ENCODE measurements at regions not wholly inside any gene's neighbourhood (a gene's known extent, or its start where the extent isn't known, plus 50 kb on each side); places are given as distances from the start of the nearest gene placed in this dataset.

- H3K4me3 ChIP-seq (ENCODE audit: low read depth, low read length) = no peak overlapping the region
- no peak for TF ChIP-seq CTCF (IDR thresholded peaks at IDR 0.05; ENCODE audit: borderline replicate concordance, insufficient read depth, low read depth, low read length)
These were observed 291.1 kb upstream of the CDH7 start for GRCh38 chr18:65459741-65460140.

- no peak overlapping the region for H3K4me3 ChIP-seq (ENCODE audit: low read depth, low read length)
- TF ChIP-seq CTCF (IDR thresholded peaks at IDR 0.05; ENCODE audit: borderline replicate concordance, insufficient read depth, low read depth, low read length) = no peak
These were observed 291.9 kb upstream of the CDH7 start for GRCh38 chr18:65458871-65459270.

GRCh38 chr18:65439188-65439587 is 311.6 kb upstream of the CDH7 start:
- H3K4me3 ChIP-seq (ENCODE audit: low read depth, low read length) = no peak overlapping the region
- TF ChIP-seq CTCF (IDR thresholded peaks at IDR 0.05; ENCODE audit: borderline replicate concordance, insufficient read depth, low read depth, low read length) = no peak

- peak; percentile 9; the same call in 1 of the 2 replicates for TF ChIP-seq CTCF (IDR thresholded peaks at IDR 0.05; ENCODE audit: borderline replicate concordance, insufficient read depth, low read depth, low read length)
- no peak overlapping the region for H3K4me3 ChIP-seq (ENCODE audit: low read depth, low read length)
These were observed 314.4 kb upstream of the CDH7 start for GRCh38 chr18:65436430-65436829.

GRCh38 chr18:65435534-65435933 is 315.3 kb upstream of the CDH7 start:
- H3K4me3 ChIP-seq (ENCODE audit: low read depth, low read length) = no peak overlapping the region
- no peak for TF ChIP-seq CTCF (IDR thresholded peaks at IDR 0.05; ENCODE audit: borderline replicate concordance, insufficient read depth, low read depth, low read length)

- H3K4me3 ChIP-seq (ENCODE audit: low read depth, low read length) = no peak overlapping the region
- TF ChIP-seq CTCF (IDR thresholded peaks at IDR 0.05; ENCODE audit: borderline replicate concordance, insufficient read depth, low read depth, low read length) = no peak
These were observed 321.2 kb upstream of the CDH7 start for GRCh38 chr18:65429601-65430000.

GRCh38 chr18:65425366-65425765 is 325.4 kb upstream of the CDH7 start:
- no peak for TF ChIP-seq CTCF (IDR thresholded peaks at IDR 0.05; ENCODE audit: borderline replicate concordance, insufficient read depth, low read depth, low read length)
- no peak overlapping the region for H3K4me3 ChIP-seq (ENCODE audit: low read depth, low read length)

Measured in GM12875 (cell line).